Activated T-cell treated with anti-CD3 and anti-CD28 coated beads, Interleukin-2, amount 50 U/mL, for 24 hours (primary cell): ENCODE measurements at regions not wholly inside any gene's neighbourhood (a gene's known extent, or its start where the extent isn't known, plus 50 kb on each side); places are given as distances from the start of the nearest gene placed in this dataset.

Source experiments
- DNase-seq: peaks from one replicate; pipeline ENCODE4 v3.0.0-alpha.2; 2020
- H3K27ac Mint-ChIP-seq: 2 replicates; pipeline ENCODE4 v1.8.0; 2020; ENCODE audit warnings: mild to moderate bottlenecking, mixed read lengths
- H3K27me3 Mint-ChIP-seq: 2 replicates; pipeline ENCODE4 v1.8.0; 2020; ENCODE audit warnings: mixed read lengths
- H3K36me3 Mint-ChIP-seq: 2 replicates; pipeline ENCODE4 v1.8.0; 2020; ENCODE audit warnings: low read depth, mixed read lengths
- H3K4me1 Mint-ChIP-seq: 2 replicates; pipeline ENCODE4 v1.8.0; 2020; ENCODE audit warnings: low read depth, mixed read lengths
- H3K4me3 Mint-ChIP-seq: 2 replicates; pipeline ENCODE4 v1.8.0; 2020; ENCODE audit warnings: mild to moderate bottlenecking, moderate library complexity, mixed read lengths
- H3K9me3 Mint-ChIP-seq: 2 replicates; pipeline ENCODE4 v1.8.0; 2020; ENCODE audit warnings: mixed read lengths

GRCh38 chr1:221347706-221348105 lies 394.2 kb downstream of the DUSP10 start:
- no peaks in the 10 kb centered on the region for H3K9me3 Mint-ChIP-seq
- no peak overlapping the region for H3K4me3 Mint-ChIP-seq
- peaks cover 12% of the 10 kb centered on the region for H3K27me3 Mint-ChIP-seq
- H3K36me3 Mint-ChIP-seq, result no peaks in the 10 kb centered on the region
- no peak overlapping the region for H3K27ac Mint-ChIP-seq
- H3K4me1 Mint-ChIP-seq, result no peaks in the 10 kb centered on the region
- no peak for DNase-seq

- Mint-ChIP-seq H3K36me3 (no peaks in the 10 kb centered on the region), H3K27ac (no peak overlapping the region), H3K4me3 (no peak overlapping the region), H3K27me3 (peaks cover 9% of the 10 kb centered on the region), H3K9me3 (no peaks in the 10 kb centered on the region), H3K4me1 (no peaks in the 10 kb centered on the region)
- no peak for DNase-seq
Measured at GRCh38 chr1:221350091-221350490, 391.8 kb downstream of the DUSP10 start.

GRCh38 chr1:221356693-221357092 lies 385.2 kb downstream of the DUSP10 start:
- H3K27me3 Mint-ChIP-seq, result peaks cover 10% of the 10 kb centered on the region
- H3K4me3 Mint-ChIP-seq, result no peak overlapping the region
- no peak for DNase-seq
- no peaks in the 10 kb centered on the region for H3K4me1 Mint-ChIP-seq
- H3K27ac Mint-ChIP-seq, result no peak overlapping the region
- no peaks in the 10 kb centered on the region for H3K9me3 Mint-ChIP-seq
- no peaks in the 10 kb centered on the region for H3K36me3 Mint-ChIP-seq

GRCh38 chr1:221363039-221363438 lies 378.9 kb downstream of the DUSP10 start:
- no peak overlapping the region for H3K4me3 Mint-ChIP-seq
- H3K36me3 Mint-ChIP-seq, result no peaks in the 10 kb centered on the region
- no peaks in the 10 kb centered on the region for H3K9me3 Mint-ChIP-seq
- no peak for DNase-seq
- H3K4me1 Mint-ChIP-seq, result no peaks in the 10 kb centered on the region
- no peak overlapping the region for H3K27ac Mint-ChIP-seq
- H3K27me3 Mint-ChIP-seq, result peaks cover 13% of the 10 kb centered on the region

GRCh38 chr1:221366495-221367110 lies 375.3 kb downstream of the DUSP10 start:
- Mint-ChIP-seq H3K36me3 (no peaks in the 10 kb centered on the region), H3K9me3 (no peaks in the 10 kb centered on the region), H3K4me1 (no peaks in the 10 kb centered on the region), H3K27ac (no peak overlapping the region), H3K27me3 (peaks cover 17% of the 10 kb centered on the region), H3K4me3 (no peak overlapping the region)
- no peak for DNase-seq

GRCh38 chr1:221371705-221372104 lies 370.2 kb downstream of the DUSP10 start:
- Mint-ChIP-seq H3K36me3 (no peaks in the 10 kb centered on the region), H3K9me3 (no peaks in the 10 kb centered on the region), H3K27me3 (peaks cover 19% of the 10 kb centered on the region), H3K4me1 (no peaks in the 10 kb centered on the region), H3K27ac (no peak overlapping the region), H3K4me3 (no peak overlapping the region)
- no peak for DNase-seq

- no peak for DNase-seq
- Mint-ChIP-seq H3K27ac (no peak overlapping the region), H3K27me3 (peaks cover 21% of the 10 kb centered on the region), H3K9me3 (no peaks in the 10 kb centered on the region), H3K4me1 (no peaks in the 10 kb centered on the region), H3K36me3 (no peaks in the 10 kb centered on the region), H3K4me3 (no peak overlapping the region)
Measured at GRCh38 chr1:221373795-221374194, 368.1 kb downstream of the DUSP10 start.

GRCh38 chr1:221376286-221376685 lies 365.6 kb downstream of the DUSP10 start:
- H3K36me3 Mint-ChIP-seq, result no peaks in the 10 kb centered on the region
- H3K4me1 Mint-ChIP-seq, result no peaks in the 10 kb centered on the region
- no peak for DNase-seq
- no peaks in the 10 kb centered on the region for H3K9me3 Mint-ChIP-seq
- H3K4me3 Mint-ChIP-seq, result no peak overlapping the region
- peaks cover 12% of the 10 kb centered on the region for H3K27me3 Mint-ChIP-seq
- no peak overlapping the region for H3K27ac Mint-ChIP-seq

- Mint-ChIP-seq H3K36me3 (no peaks in the 10 kb centered on the region), H3K4me1 (no peaks in the 10 kb centered on the region), H3K4me3 (no peak overlapping the region), H3K9me3 (no peaks in the 10 kb centered on the region), H3K27ac (no peak overlapping the region), H3K27me3 (no peaks in the 10 kb centered on the region)
- no peak for DNase-seq
Measured at GRCh38 chr1:221381910-221382623, 359.8 kb downstream of the DUSP10 start.

GRCh38 chr1:221392453-221392852 lies 349.4 kb downstream of the DUSP10 start:
- Mint-ChIP-seq H3K4me1 (no peaks in the 10 kb centered on the region), H3K4me3 (no peak overlapping the region), H3K9me3 (no peaks in the 10 kb centered on the region), H3K36me3 (no peaks in the 10 kb centered on the region), H3K27ac (no peak overlapping the region), H3K27me3 (peaks cover 57% of the 10 kb centered on the region)
- DNase-seq, result no peak

- H3K27ac Mint-ChIP-seq, result no peak overlapping the region
- H3K4me1 Mint-ChIP-seq, result no peaks in the 10 kb centered on the region
- H3K36me3 Mint-ChIP-seq, result no peaks in the 10 kb centered on the region
- peaks cover 53% of the 10 kb centered on the region for H3K27me3 Mint-ChIP-seq
- DNase-seq, result no peak
- no peak overlapping the region for H3K4me3 Mint-ChIP-seq
- H3K9me3 Mint-ChIP-seq, result no peaks in the 10 kb centered on the region
Measured at GRCh38 chr1:221394011-221394544, 347.8 kb downstream of the DUSP10 start.

GRCh38 chr1:221396526-221396925 lies 345.4 kb downstream of the DUSP10 start:
- H3K27ac Mint-ChIP-seq, result no peak overlapping the region
- H3K36me3 Mint-ChIP-seq, result no peaks in the 10 kb centered on the region
- H3K27me3 Mint-ChIP-seq, result peaks cover 44% of the 10 kb centered on the region
- no peaks in the 10 kb centered on the region for H3K4me1 Mint-ChIP-seq
- H3K9me3 Mint-ChIP-seq, result peaks cover 3% of the 10 kb centered on the region
- no peak for DNase-seq
- H3K4me3 Mint-ChIP-seq, result no peak overlapping the region

GRCh38 chr1:221397141-221397540 lies 344.7 kb downstream of the DUSP10 start:
- Mint-ChIP-seq H3K36me3 (no peaks in the 10 kb centered on the region), H3K4me3 (no peak overlapping the region), H3K27me3 (peaks cover 43% of the 10 kb centered on the region), H3K4me1 (no peaks in the 10 kb centered on the region), H3K9me3 (peaks cover 3% of the 10 kb centered on the region), H3K27ac (no peak overlapping the region)
- no peak for DNase-seq

- H3K27ac Mint-ChIP-seq, result no peak overlapping the region
- DNase-seq, result no peak
- H3K36me3 Mint-ChIP-seq, result no peaks in the 10 kb centered on the region
- peaks cover 3% of the 10 kb centered on the region for H3K9me3 Mint-ChIP-seq
- H3K4me3 Mint-ChIP-seq, result no peak overlapping the region
- H3K4me1 Mint-ChIP-seq, result no peaks in the 10 kb centered on the region
- peaks cover 39% of the 10 kb centered on the region for H3K27me3 Mint-ChIP-seq
Measured at GRCh38 chr1:221397606-221398005, 344.3 kb downstream of the DUSP10 start.

- no peaks in the 10 kb centered on the region for H3K36me3 Mint-ChIP-seq
- no peaks in the 10 kb centered on the region for H3K4me1 Mint-ChIP-seq
- H3K4me3 Mint-ChIP-seq, result no peak overlapping the region
- DNase-seq, result no peak
- peaks cover 15% of the 10 kb centered on the region for H3K27me3 Mint-ChIP-seq
- peaks cover 6% of the 10 kb centered on the region for H3K9me3 Mint-ChIP-seq
- H3K27ac Mint-ChIP-seq, result no peak overlapping the region
Measured at GRCh38 chr1:221405146-221405545, 336.7 kb downstream of the DUSP10 start.
